Smooth muscle cell (in vitro differentiated cells): ENCODE measurements at regions not wholly inside any gene's neighbourhood (a gene's known extent, or its start where the extent isn't known, plus 50 kb on each side); places are given as distances from the start of the nearest gene placed in this dataset.

Experiments
- DNase-seq: peaks from one replicate; lab custom pipeline; 2025; ENCODE audit not compliant: unreplicated experiment; lab: John Stamatoyannopoulos, UW
- H2AFZ ChIP-seq: fragments of 200-600 bp; sonication (generic); 2 replicates; pipeline ENCODE4 v1.6.0; 2016; ENCODE audit warnings: antibody characterized with exemption, low read depth, mild to moderate bottlenecking
- H3F3A ChIP-seq: fragments of 200-600 bp; sonication (generic); 2 replicates; pipeline ENCODE4 v1.6.0; 2017; ENCODE audit warnings: antibody characterized with exemption, low read depth
- H3K27ac ChIP-seq: fragments of 200-600 bp; sonication (generic); 2 replicates; pipeline ENCODE4 v1.5.1; 2016; ENCODE audit warnings: low read depth, mild to moderate bottlenecking
- H3K27me3 ChIP-seq: fragments of 200-600 bp; sonication (generic); 2 replicates; pipeline ENCODE4 v1.6.1; 2016; ENCODE audit warnings: low read depth, mild to moderate bottlenecking
- H3K36me3 ChIP-seq: fragments of 200-600 bp; sonication (generic); 2 replicates; pipeline ENCODE4 v1.5.1; 2016; ENCODE audit warnings: low read depth
- H3K4me1 ChIP-seq: fragments of 200-600 bp; sonication (generic); 2 replicates; pipeline ENCODE4 v1.5.1; 2016; ENCODE audit warnings: low read depth
- H3K4me2 ChIP-seq: fragments of 200-600 bp; sonication (generic); 2 replicates; pipeline ENCODE4 v1.6.0; 2016; ENCODE audit warnings: mild to moderate bottlenecking
- H3K4me3 ChIP-seq: fragments of 200-600 bp; sonication (generic); 2 replicates; pipeline ENCODE4 v1.5.1; 2016; ENCODE audit warnings: mild to moderate bottlenecking
- H3K79me2 ChIP-seq: fragments of 200-600 bp; sonication (generic); 2 replicates; pipeline ENCODE4 v1.6.0; 2016; ENCODE audit warnings: low read depth, mild to moderate bottlenecking
- H3K9ac ChIP-seq: fragments of 200-600 bp; sonication (generic); 2 replicates; pipeline ENCODE4 v1.6.0; 2016; ENCODE audit warnings: low read depth
- H3K9me3 ChIP-seq: fragments of 200-600 bp; sonication (generic); replicated peaks from 2 replicates; pipeline ENCODE4 v1.5.1; 2016; ENCODE audit warnings: low read depth
- H4K20me1 ChIP-seq: fragments of 200-600 bp; sonication (generic); 2 replicates; pipeline ENCODE4 v1.6.0; 2016; ENCODE audit warnings: low read depth
- WGBS: methylation state at CpG from one replicate; pipeline ENCODE4 v1.1.7; 2016; ENCODE audit warnings: low lambda C conversion rate; 5-methylcytosine and 5-hydroxymethylcytosine counted together
- TF ChIP-seq, protein P1 (sequence below): fragments of 200-600 bp; sonication (generic); IDR thresholded peaks from 2 replicates; pipeline ENCODE4 v1.5.1; 2017; ENCODE audit warnings: borderline replicate concordance, mild to moderate bottlenecking, antibody characterized with exemption; ENCODE audit not compliant: insufficient read depth, poor library complexity, severe bottlenecking

DNA sequence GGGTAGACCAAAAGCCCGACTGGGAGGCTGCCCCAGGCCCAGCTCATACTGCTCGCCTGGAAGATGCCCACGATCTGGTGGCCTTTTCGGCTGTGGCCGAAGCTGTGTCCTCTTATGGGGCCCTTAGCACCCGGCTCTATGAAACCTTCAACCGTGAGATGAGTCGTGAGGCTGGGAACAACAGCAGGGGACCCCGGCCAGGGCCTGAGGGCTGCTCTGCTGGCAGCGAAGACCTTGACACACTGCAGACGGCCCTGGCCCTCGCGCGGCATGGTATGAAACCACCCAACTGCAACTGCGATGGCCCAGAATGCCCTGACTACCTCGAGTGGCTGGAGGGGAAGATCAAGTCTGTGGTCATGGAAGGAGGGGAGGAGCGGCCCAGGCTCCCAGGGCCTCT, 61.7 kb downstream of the TET3 start:
- H4K20me1 ChIP-seq: peaks cover 99% of the 10 kb centered on the region
- no peak overlapping the region for H3K27ac ChIP-seq
- H3K36me3 ChIP-seq: no peaks in the 10 kb centered on the region
- DNase-seq: no peak
- no peaks in the 10 kb centered on the region for H3F3A ChIP-seq
- H3K9ac ChIP-seq: no peak overlapping the region
- no peak overlapping the region for H3K4me3 ChIP-seq
- no peak overlapping the region for H2AFZ ChIP-seq
- whole genome bisulfite sequencing: 97% methylated on average over 17 of the region's 17 CpGs
- no peaks in the 10 kb centered on the region for H3K27me3 ChIP-seq
- H3K79me2 ChIP-seq: peaks cover 72% of the 10 kb centered on the region
- TF ChIP-seq, protein P1, sequence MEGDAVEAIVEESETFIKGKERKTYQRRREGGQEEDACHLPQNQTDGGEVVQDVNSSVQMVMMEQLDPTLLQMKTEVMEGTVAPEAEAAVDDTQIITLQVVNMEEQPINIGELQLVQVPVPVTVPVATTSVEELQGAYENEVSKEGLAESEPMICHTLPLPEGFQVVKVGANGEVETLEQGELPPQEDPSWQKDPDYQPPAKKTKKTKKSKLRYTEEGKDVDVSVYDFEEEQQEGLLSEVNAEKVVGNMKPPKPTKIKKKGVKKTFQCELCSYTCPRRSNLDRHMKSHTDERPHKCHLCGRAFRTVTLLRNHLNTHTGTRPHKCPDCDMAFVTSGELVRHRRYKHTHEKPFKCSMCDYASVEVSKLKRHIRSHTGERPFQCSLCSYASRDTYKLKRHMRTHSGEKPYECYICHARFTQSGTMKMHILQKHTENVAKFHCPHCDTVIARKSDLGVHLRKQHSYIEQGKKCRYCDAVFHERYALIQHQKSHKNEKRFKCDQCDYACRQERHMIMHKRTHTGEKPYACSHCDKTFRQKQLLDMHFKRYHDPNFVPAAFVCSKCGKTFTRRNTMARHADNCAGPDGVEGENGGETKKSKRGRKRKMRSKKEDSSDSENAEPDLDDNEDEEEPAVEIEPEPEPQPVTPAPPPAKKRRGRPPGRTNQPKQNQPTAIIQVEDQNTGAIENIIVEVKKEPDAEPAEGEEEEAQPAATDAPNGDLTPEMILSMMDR: no peak
- H3K4me2 ChIP-seq: no peak overlapping the region
- H3K4me1 ChIP-seq: no peaks in the 10 kb centered on the region
- H3K9me3 ChIP-seq: no peaks in the 10 kb centered on the region

DNA sequence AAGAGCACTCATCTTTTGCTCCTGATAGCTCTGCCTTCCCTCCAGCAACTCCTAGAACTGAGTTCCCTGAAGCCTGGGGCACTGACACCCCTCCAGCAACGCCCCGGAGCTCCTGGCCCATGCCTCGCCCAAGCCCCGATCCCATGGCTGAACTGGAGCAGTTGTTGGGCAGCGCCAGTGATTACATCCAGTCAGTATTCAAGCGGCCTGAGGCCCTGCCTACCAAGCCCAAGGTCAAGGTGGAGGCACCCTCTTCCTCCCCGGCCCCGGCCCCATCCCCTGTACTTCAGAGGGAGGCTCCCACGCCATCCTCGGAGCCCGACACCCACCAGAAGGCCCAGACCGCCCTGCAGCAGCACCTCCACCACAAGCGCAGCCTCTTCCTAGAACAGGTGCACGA, 62.4 kb downstream of the TET3 start:
- Histone ChIP-seq H3K9me3 (no peaks in the 10 kb centered on the region), H3K4me3 (no peak overlapping the region), H3K79me2 (peaks cover 72% of the 10 kb centered on the region), H3K27ac (no peak overlapping the region), H3K27me3 (no peaks in the 10 kb centered on the region), H4K20me1 (peaks cover 99% of the 10 kb centered on the region), H3K9ac (no peak overlapping the region), H2AFZ (no peak overlapping the region), H3F3A (no peaks in the 10 kb centered on the region), H3K4me1 (no peaks in the 10 kb centered on the region), H3K36me3 (no peaks in the 10 kb centered on the region), H3K4me2 (no peak overlapping the region)
- DNase-seq: no peak
- TF ChIP-seq, protein P1: no peak
- WGBS: 98% methylated on average over 13 of the region's 14 CpGs

DNA sequence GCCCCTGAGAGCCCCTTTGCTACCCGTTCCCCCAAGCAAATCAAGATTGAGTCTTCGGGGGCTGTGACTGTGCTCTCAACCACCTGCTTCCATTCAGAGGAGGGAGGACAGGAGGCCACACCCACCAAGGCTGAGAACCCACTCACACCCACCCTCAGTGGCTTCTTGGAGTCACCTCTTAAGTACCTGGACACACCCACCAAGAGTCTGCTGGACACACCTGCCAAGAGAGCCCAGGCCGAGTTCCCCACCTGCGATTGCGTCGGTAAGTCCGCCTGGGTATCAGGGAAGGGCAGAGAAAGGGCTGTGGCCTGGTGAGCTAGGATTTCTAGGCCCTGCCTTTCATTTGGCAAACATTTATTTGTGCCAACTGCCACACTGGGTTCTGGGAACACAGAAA, 63.4 kb downstream of the TET3 start:
- TF ChIP-seq, protein P1: no peak
- Histone ChIP-seq H3K27me3 (no peaks in the 10 kb centered on the region), H3K27ac (no peak overlapping the region), H3K4me1 (no peaks in the 10 kb centered on the region), H3K36me3 (no peaks in the 10 kb centered on the region), H3K4me2 (no peak overlapping the region), H3K9ac (no peak overlapping the region), H2AFZ (no peak overlapping the region), H3K9me3 (no peaks in the 10 kb centered on the region), H3F3A (no peaks in the 10 kb centered on the region), H3K4me3 (no peak overlapping the region), H4K20me1 (peaks cover 99% of the 10 kb centered on the region), H3K79me2 (peaks cover 69% of the 10 kb centered on the region)
- no peak for DNase-seq
- WGBS: 98% methylated on average over 7 of the region's 7 CpGs

DNA sequence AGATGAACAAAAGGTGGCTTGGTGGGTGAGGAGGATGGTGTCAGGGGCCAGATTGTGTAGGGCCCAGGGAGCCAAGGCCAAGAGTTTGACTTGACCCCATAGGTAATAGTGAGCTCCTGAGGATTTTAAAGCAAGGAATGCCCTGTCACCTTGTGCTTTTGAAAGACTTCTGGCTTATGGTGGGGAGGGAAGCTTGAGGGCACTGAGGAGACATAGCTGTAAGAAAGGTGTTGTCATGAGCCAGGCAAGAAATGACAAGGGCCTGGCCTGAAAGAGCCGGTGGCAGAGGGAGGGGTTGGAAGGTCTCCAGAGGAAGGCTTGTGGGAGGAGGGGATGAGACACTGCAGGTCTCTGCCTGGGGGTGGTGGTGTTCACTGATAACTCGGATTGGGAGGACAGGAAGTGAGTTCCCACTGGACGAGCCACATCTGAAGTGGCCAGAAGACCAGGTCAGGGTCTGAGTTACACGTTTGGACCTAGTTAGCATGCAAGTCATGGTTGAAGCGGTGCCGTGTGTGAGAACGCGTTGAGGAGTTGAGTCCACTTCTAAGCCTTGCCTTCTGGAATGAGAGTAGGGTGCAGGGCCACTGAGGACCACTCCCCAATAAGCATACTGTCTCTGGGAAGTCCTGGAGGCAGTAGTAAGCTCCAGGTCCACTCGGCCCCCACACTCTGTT, 64.3 kb downstream of the TET3 start:
- H2AFZ ChIP-seq: no peak overlapping the region
- 71% methylated on average over 9 of the region's 9 CpGs for WGBS
- H3K9ac ChIP-seq: no peak overlapping the region
- no peak overlapping the region for H3K4me3 ChIP-seq
- H3K36me3 ChIP-seq: no peaks in the 10 kb centered on the region
- no peaks in the 10 kb centered on the region for H3K4me1 ChIP-seq
- no peaks in the 10 kb centered on the region for H3K27me3 ChIP-seq
- no peaks in the 10 kb centered on the region for H3K9me3 ChIP-seq
- no peak overlapping the region for H3K27ac ChIP-seq
- H3K79me2 ChIP-seq: peaks cover 64% of the 10 kb centered on the region
- TF ChIP-seq, protein P1: no peak
- no peaks in the 10 kb centered on the region for H3F3A ChIP-seq
- H3K4me2 ChIP-seq: no peak overlapping the region
- DNase-seq: no peak
- H4K20me1 ChIP-seq: peaks cover 99% of the 10 kb centered on the region
